ENCODE measurements at regions not wholly inside any gene's neighbourhood (a gene's known extent, or its start where the extent isn't known, plus 50 kb on each side); places are given as distances from the start of the nearest gene placed in this dataset.

DNA sequence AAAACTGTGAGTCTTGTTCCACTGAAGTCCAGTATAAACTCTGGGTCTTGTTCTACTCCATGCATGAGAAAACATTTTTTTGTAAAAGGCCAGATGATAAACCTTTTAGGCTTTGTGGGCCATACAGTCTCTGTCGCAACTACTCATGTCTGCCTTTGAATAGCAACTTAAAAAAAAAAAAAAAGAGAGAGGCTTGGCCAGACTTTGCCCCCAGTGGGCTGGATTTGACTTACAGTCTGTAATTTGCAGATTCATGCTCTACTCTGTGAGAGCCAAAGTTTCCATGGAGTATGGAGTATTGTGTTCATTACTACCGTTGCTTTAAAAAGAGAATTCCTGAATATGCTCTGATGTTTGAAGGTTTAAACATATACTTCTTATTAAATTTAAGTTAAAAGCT, 654.9 kb upstream of the PKN2 start:
- no peak for TF ChIP-seq EZH2 (IDR thresholded peaks at IDR 0.05; ENCODE audit: borderline replicate concordance, low read length)
- TF ChIP-seq, protein P1, sequence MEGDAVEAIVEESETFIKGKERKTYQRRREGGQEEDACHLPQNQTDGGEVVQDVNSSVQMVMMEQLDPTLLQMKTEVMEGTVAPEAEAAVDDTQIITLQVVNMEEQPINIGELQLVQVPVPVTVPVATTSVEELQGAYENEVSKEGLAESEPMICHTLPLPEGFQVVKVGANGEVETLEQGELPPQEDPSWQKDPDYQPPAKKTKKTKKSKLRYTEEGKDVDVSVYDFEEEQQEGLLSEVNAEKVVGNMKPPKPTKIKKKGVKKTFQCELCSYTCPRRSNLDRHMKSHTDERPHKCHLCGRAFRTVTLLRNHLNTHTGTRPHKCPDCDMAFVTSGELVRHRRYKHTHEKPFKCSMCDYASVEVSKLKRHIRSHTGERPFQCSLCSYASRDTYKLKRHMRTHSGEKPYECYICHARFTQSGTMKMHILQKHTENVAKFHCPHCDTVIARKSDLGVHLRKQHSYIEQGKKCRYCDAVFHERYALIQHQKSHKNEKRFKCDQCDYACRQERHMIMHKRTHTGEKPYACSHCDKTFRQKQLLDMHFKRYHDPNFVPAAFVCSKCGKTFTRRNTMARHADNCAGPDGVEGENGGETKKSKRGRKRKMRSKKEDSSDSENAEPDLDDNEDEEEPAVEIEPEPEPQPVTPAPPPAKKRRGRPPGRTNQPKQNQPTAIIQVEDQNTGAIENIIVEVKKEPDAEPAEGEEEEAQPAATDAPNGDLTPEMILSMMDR (IDR thresholded peaks at IDR 0.05; ENCODE audit: low read length): no peak
- no peak overlapping the region for H2AFZ ChIP-seq (ENCODE audit: low read length)
- no peaks in the 10 kb centered on the region for H4K20me1 ChIP-seq (ENCODE audit: insufficient read depth, low read length)
- no peak overlapping the region for H3K9ac ChIP-seq (ENCODE audit: low read length)
- no peaks in the 10 kb centered on the region for H3K9me2 ChIP-seq (ENCODE audit: low read depth, low read length)
- H3K4me2 ChIP-seq (ENCODE audit: low read length): no peak overlapping the region
- H3K36me3 ChIP-seq (ENCODE audit: insufficient read depth, low read length): no peaks in the 10 kb centered on the region
- no peak overlapping the region for H3K4me3 ChIP-seq (ENCODE audit: low read depth, low read length, poor library complexity, severe bottlenecking)
- H3F3A ChIP-seq (ENCODE audit: insufficient read depth, low read length): no peaks in the 10 kb centered on the region
- no peaks in the 10 kb centered on the region for H3K4me1 ChIP-seq (ENCODE audit: insufficient read depth, low read length, severe bottlenecking)
- no peaks in the 10 kb centered on the region for H3K27me3 ChIP-seq (ENCODE audit: insufficient read depth, low read length)
- no peak overlapping the region for H3K27ac ChIP-seq (ENCODE audit: low read depth, low read length, poor library complexity, severe bottlenecking)
- H3K9me3 ChIP-seq (ENCODE audit: low read length): no peaks in the 10 kb centered on the region
- no peaks in the 10 kb centered on the region for H3K79me2 ChIP-seq (ENCODE audit: insufficient read depth, low read length)

DNA sequence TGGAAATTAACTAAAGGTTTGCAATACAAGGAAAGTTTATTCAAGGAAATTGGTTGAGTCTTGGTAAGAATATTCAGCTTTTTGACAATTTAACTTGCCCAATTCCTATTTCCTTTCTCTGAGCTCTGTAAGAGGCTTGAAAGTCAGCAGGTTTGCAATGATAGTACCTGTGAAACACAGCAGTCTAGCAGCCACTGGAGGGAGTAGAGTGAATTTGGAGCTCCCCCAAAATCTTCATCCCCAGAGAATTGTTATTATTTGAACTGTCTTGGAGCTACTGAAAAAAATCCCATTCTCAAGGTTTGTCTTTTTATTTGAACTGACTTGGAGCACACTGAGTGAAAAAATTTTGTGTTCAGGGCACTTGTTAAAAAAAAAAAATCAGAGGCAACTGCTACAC, 654.2 kb upstream of the PKN2 start:
- Histone ChIP-seq H3K36me3 (ENCODE audit: insufficient read depth, low read length) (no peaks in the 10 kb centered on the region), H3K27ac (ENCODE audit: low read depth, low read length, poor library complexity, severe bottlenecking) (no peak overlapping the region), H3K79me2 (ENCODE audit: insufficient read depth, low read length) (no peaks in the 10 kb centered on the region)

DNA sequence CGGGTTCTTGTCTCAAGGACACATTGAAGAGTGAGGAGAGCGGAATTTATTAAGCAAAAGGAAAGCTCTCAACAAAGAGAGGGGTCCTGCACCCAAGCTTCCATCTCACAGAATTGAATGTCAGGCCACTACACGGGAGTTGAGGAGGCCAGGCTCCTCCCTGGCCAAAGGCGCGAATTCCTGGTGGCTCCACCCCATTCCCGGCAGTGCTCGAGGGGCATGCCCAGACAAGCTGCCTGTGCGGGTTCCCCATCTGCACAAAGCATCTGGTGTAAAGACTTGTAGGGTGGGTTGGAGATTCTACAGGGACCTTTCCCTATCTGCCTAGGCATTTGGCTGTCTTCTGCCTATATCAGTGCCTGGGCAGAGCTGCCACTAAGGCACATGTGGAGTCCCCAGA, 648.5 kb upstream of the PKN2 start:
- Histone ChIP-seq H3K4me2 (ENCODE audit: low read length) (no peak overlapping the region), H3K4me3 (ENCODE audit: low read depth, low read length, poor library complexity, severe bottlenecking) (no peak overlapping the region), H3F3A (ENCODE audit: insufficient read depth, low read length) (no peaks in the 10 kb centered on the region), H3K79me2 (ENCODE audit: insufficient read depth, low read length) (no peaks in the 10 kb centered on the region), H3K36me3 (ENCODE audit: insufficient read depth, low read length) (no peaks in the 10 kb centered on the region), H3K27me3 (ENCODE audit: insufficient read depth, low read length) (no peaks in the 10 kb centered on the region), H3K4me1 (ENCODE audit: insufficient read depth, low read length, severe bottlenecking) (no peaks in the 10 kb centered on the region), H3K9me3 (ENCODE audit: low read length) (no peaks in the 10 kb centered on the region), H3K9me2 (ENCODE audit: low read depth, low read length) (no peaks in the 10 kb centered on the region), H2AFZ (ENCODE audit: low read length) (no peak overlapping the region), H4K20me1 (ENCODE audit: insufficient read depth, low read length) (no peaks in the 10 kb centered on the region), H3K9ac (ENCODE audit: low read length) (no peak overlapping the region), H3K27ac (ENCODE audit: low read depth, low read length, poor library complexity, severe bottlenecking) (no peak overlapping the region)
- TF ChIP-seq EZH2 (IDR thresholded peaks at IDR 0.05; ENCODE audit: borderline replicate concordance, low read length): no peak
- TF ChIP-seq, protein P1 (IDR thresholded peaks at IDR 0.05; ENCODE audit: low read length): no peak

More for the DNA sequence above, 654.2 kb upstream of the PKN2 start:
- Histone ChIP-seq H4K20me1 (ENCODE audit: insufficient read depth, low read length) (no peaks in the 10 kb centered on the region), H2AFZ (ENCODE audit: low read length) (no peak overlapping the region), H3K4me1 (ENCODE audit: insufficient read depth, low read length, severe bottlenecking) (no peaks in the 10 kb centered on the region), H3K4me3 (ENCODE audit: low read depth, low read length, poor library complexity, severe bottlenecking) (no peak overlapping the region), H3K27me3 (ENCODE audit: insufficient read depth, low read length) (no peaks in the 10 kb centered on the region), H3F3A (ENCODE audit: insufficient read depth, low read length) (no peaks in the 10 kb centered on the region), H3K9ac (ENCODE audit: low read length) (no peak overlapping the region), H3K9me2 (ENCODE audit: low read depth, low read length) (no peaks in the 10 kb centered on the region), H3K4me2 (ENCODE audit: low read length) (no peak overlapping the region), H3K9me3 (ENCODE audit: low read length) (no peaks in the 10 kb centered on the region)
- no peak for TF ChIP-seq EZH2 (IDR thresholded peaks at IDR 0.05; ENCODE audit: borderline replicate concordance, low read length)
- TF ChIP-seq, protein P1 (IDR thresholded peaks at IDR 0.05; ENCODE audit: low read length): no peak

Data from OCI-LY1 (cell line).